ENCODE measurements at regions not wholly inside any gene's neighbourhood (a gene's known extent, or its start where the extent isn't known, plus 50 kb on each side); places are given as distances from the start of the nearest gene placed in this dataset.

DNA sequence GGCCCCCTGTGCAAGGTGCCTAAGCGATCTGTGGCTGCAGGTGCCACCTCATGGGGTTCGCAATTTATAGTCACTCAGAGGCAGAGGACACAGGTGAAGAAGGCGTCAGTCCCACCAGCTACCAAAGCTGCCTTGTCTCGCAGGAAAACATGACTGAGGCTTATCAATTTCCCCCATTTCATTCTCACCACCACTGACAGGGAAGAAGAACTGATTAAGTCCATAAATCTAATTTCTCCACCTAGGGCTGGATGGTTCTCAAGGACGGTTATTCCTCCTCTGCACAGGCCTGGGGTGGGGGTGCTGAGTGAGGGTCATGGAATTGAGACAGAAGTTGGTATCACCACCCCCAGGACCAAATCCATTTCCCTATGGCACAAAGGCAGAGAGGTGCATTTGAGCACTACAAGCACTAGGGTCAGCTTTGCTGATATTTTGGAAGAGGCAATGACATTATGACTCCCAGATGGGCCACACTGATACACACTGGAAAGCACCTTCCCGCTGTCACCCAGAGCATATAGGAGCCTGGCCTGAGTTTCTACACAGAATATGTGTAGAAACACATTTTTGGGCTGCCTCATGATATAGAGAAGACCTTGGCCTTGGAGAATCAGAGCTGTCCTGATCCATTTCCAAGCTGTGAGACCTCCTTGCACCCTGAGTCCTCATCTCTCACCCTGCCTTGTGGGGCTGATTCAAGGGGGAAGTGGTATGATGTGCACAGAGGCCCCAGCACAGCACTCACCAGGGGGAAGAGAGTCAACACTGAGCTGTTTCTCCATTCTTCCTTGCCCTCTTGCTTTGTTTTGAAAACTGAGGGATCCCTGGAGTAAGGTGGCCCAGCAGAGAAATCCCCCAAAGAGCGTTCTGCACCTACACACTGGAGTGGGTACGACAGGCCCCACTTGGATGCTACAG, 59.4 kb downstream of the PITPNM2 start:
- intact Hi-C loops (cut with DNase I) = no loop called here
- DNase-seq (no peak), ATAC-seq (no peak)
- H3K4me3 ChIP-seq = no peak overlapping the region
- H3K4me1 ChIP-seq = peaks cover 38% of the 10 kb centered on the region
- no peak overlapping the region for H3K27ac ChIP-seq
- no peak for TF ChIP-seq CTCF (IDR thresholded peaks at IDR 0.05)
- H3K9me3 ChIP-seq = no peaks in the 10 kb centered on the region
- H3K36me3 ChIP-seq = no peaks in the 10 kb centered on the region
- H3K27me3 ChIP-seq (ENCODE audit: low read depth) = no peaks in the 10 kb centered on the region

- DNase-seq (no peak), ATAC-seq (no peak)
- Histone ChIP-seq H3K27ac (no peak overlapping the region), H3K4me1 (peaks cover 29% of the 10 kb centered on the region), H3K36me3 (no peaks in the 10 kb centered on the region), H3K27me3 (ENCODE audit: low read depth) (no peaks in the 10 kb centered on the region), H3K4me3 (no peak overlapping the region), H3K9me3 (no peaks in the 10 kb centered on the region)
- intact Hi-C loops (cut with DNase I) = no loop called here
- TF ChIP-seq CTCF (IDR thresholded peaks at IDR 0.05) = no peak
Measured at GRCh38 chr12:123089631-123090353, 61.1 kb downstream of the PITPNM2 start.

- Histone ChIP-seq H3K36me3 (no peaks in the 10 kb centered on the region), H3K9me3 (no peaks in the 10 kb centered on the region), H3K27ac (no peak overlapping the region), H3K27me3 (ENCODE audit: low read depth) (no peaks in the 10 kb centered on the region), H3K4me1 (peaks cover 26% of the 10 kb centered on the region), H3K4me3 (no peak overlapping the region)
- no peak for TF ChIP-seq CTCF (IDR thresholded peaks at IDR 0.05)
- intact Hi-C loops (cut with DNase I) = no loop called here
- DNase-seq = no peak
- no peak for ATAC-seq
Measured at GRCh38 chr12:123089140-123089539, 61.8 kb downstream of the PITPNM2 start.

DNA sequence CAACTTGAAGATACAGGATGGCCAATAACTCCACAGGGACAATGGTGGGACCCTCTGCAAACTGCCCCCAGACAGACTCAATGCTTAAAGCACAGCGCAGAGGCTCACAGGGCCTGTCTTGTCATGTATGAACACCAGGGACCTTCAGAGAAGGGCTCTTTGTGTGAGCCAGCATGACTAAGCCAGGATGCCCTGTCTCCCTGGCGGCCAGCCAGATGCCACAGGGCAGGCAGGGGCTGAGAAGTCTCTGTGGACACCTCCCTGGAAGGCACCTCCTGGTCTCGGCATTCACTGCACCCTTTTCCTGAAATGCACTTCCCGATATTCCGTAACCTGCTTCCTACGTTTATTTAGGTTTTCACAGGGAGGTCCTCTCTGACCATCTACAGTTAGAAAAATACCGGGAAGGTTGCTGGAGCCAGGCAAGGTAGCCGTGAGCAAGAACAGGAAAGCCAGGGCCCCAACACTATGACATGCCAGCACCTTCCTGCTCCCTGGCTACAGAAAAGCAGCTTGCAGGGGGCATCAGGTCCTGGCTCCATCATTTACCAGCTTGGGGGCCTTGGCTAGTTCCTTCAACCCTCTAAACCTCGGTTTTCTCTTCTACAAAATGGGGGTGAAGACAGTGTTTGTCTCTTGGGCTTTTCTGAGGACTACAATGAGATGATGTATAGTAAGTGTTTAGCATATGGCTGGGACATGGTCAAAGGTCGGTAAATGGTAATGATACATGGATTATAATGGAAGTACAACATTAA, 65.0 kb downstream of the PITPNM2 start:
- DNase-seq = no peak
- Histone ChIP-seq H3K9me3 (no peaks in the 10 kb centered on the region), H3K4me1 (peaks cover 24% of the 10 kb centered on the region), H3K27me3 (ENCODE audit: low read depth) (no peaks in the 10 kb centered on the region), H3K27ac (no peak overlapping the region), H3K4me3 (no peak overlapping the region), H3K36me3 (no peaks in the 10 kb centered on the region)
- intact Hi-C loops (cut with DNase I) = no loop called here
- peak; percentile 42 to 61 for ATAC-seq
- TF ChIP-seq CTCF (IDR thresholded peaks at IDR 0.05) = no peak

DNA sequence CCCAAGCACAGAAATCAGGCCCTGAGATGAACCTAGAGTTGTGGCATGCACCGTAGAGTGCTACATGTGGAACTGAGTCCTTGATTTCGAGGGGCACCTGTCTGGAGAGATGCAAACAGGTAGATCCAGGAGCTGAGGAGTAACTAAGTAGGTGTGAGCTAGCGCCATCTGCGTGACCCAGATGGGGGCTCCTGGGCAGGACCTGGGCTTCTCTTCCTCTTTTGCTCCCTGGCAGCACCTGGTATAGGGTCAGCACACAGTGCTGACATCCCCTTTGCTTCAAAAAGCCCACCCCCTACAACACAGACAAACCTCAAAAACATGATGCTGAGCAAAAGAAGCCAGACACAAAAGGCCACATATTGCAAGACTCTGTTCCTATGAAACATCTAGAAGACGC, 65.8 kb downstream of the PITPNM2 start:
- intact Hi-C loops (cut with DNase I) = no loop called here
- H3K4me3 ChIP-seq = no peak overlapping the region
- ATAC-seq = no peak

More for the DNA sequence above, 65.8 kb downstream of the PITPNM2 start:
- TF ChIP-seq CTCF (IDR thresholded peaks at IDR 0.05) = no peak
- Histone ChIP-seq H3K27ac (no peak overlapping the region), H3K27me3 (ENCODE audit: low read depth) (no peaks in the 10 kb centered on the region), H3K9me3 (no peaks in the 10 kb centered on the region), H3K36me3 (no peaks in the 10 kb centered on the region), H3K4me1 (peaks cover 24% of the 10 kb centered on the region)
- DNase-seq = no peak

Data from lower lobe of right lung (tissue), 2 donors.